ENCODE measurements at regions not wholly inside any gene's neighbourhood (a gene's known extent, or its start where the extent isn't known, plus 50 kb on each side); places are given as distances from the start of the nearest gene placed in this dataset.

DNA sequence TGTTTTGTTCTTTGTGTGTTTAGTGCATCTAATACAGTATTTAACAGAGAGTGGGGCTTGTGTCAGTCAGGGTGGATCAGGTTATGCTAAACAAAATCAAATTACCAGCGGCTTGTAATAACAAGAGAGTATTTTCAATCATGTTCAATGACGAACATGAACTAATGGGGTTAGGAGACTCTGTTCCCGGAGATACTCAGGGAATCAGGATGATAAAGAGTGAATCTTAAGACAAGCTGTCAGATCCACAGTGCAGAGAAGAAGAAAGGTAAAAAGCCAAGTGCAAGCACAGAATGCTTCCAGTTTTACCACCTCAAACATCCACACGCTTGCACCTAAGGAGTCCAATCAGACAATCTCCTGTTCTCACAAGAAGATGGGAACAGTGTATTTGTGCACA lies 1331.5 kb upstream of the TMEM132C start:
- no peak for TF ChIP-seq EZH2phosphoT487 (IDR thresholded peaks at IDR 0.05; ENCODE audit: insufficient read depth, low read depth)
- TF ChIP-seq EZH2 (IDR thresholded peaks at IDR 0.05; ENCODE audit: insufficient read depth, poor library complexity, severe bottlenecking): no peak

All from GM23248 (cell line).